LHCN-M2 (cell line): ENCODE measurements at regions not wholly inside any gene's neighbourhood (a gene's known extent, or its start where the extent isn't known, plus 50 kb on each side); places are given as distances from the start of the nearest gene placed in this dataset.
"Not testable (repeated sequence)": the region's sequence is repeated elsewhere in the genome, so short reads cannot be mapped to it uniquely, and the experiment has no call there.

Source experiments
- DNase-seq: peaks from one replicate; pipeline ENCODE4 v3.0.0-alpha.2; 2012; ENCODE audit warnings: low read depth

GRCh38 chr4:12110627-12111026, 681.9 kb upstream of the HS3ST1 start:
- DNase-seq: no peak

- DNase-seq: not testable (repeated sequence)
Measured at GRCh38 chr4:12109056-12109455, 680.4 kb upstream of the HS3ST1 start.

GRCh38 chr4:12105519-12105918, 676.8 kb upstream of the HS3ST1 start:
- no peak for DNase-seq

GRCh38 chr4:12089920-12090319, 661.2 kb upstream of the HS3ST1 start:
- not testable (repeated sequence) for DNase-seq

- DNase-seq: no peak
Measured at GRCh38 chr4:12084690-12085089, 656.0 kb upstream of the HS3ST1 start.

- DNase-seq: no peak
Measured at GRCh38 chr4:12071316-12071715, 642.6 kb upstream of the HS3ST1 start.

GRCh38 chr4:12053966-12054365, 625.3 kb upstream of the HS3ST1 start:
- no peak for DNase-seq

GRCh38 chr4:12053556-12053955, 624.9 kb upstream of the HS3ST1 start:
- no peak for DNase-seq

GRCh38 chr4:12050357-12050756, 621.7 kb upstream of the HS3ST1 start:
- DNase-seq: no peak

- DNase-seq: no peak
Measured at GRCh38 chr4:12042818-12043217, 614.1 kb upstream of the HS3ST1 start.

- no peak for DNase-seq
Measured at GRCh38 chr4:12041828-12042227, 613.1 kb upstream of the HS3ST1 start.

- no peak for DNase-seq
Measured at GRCh38 chr4:12036450-12036849, 607.8 kb upstream of the HS3ST1 start.

GRCh38 chr4:12028258-12028657, 599.6 kb upstream of the HS3ST1 start:
- no peak for DNase-seq

- no peak for DNase-seq
Measured at GRCh38 chr4:12022409-12022808, 593.7 kb upstream of the HS3ST1 start.

GRCh38 chr4:12016729-12017128, 588.0 kb upstream of the HS3ST1 start:
- no peak for DNase-seq

GRCh38 chr4:12005471-12005870, 576.8 kb upstream of the HS3ST1 start:
- no peak for DNase-seq

- not testable (repeated sequence) for DNase-seq
Measured at GRCh38 chr4:11996581-11996980, 567.9 kb upstream of the HS3ST1 start.

GRCh38 chr4:11976726-11977263, 548.1 kb upstream of the HS3ST1 start:
- DNase-seq: no peak

- DNase-seq: no peak
Measured at GRCh38 chr4:11973270-11973669, 544.6 kb upstream of the HS3ST1 start.

- DNase-seq: no peak
Measured at GRCh38 chr4:11970754-11971153, 542.1 kb upstream of the HS3ST1 start.

GRCh38 chr4:11966782-11967181, 538.1 kb upstream of the HS3ST1 start:
- DNase-seq: no peak

GRCh38 chr4:11954093-11954492, 525.4 kb upstream of the HS3ST1 start:
- peak; percentile 11 for DNase-seq

- no peak for DNase-seq
Measured at GRCh38 chr4:11949355-11949754, 520.7 kb upstream of the HS3ST1 start.

GRCh38 chr4:11947629-11948028, 518.9 kb upstream of the HS3ST1 start:
- DNase-seq: not testable (repeated sequence)
